Chondrocyte (in vitro differentiated cells): ENCODE measurements at regions not wholly inside any gene's neighbourhood (a gene's known extent, or its start where the extent isn't known, plus 50 kb on each side); places are given as distances from the start of the nearest gene placed in this dataset.

Experiments
- DNase-seq: peaks from one replicate; pipeline ENCODE4 v3.0.0; 2021; ENCODE audit warnings: mixed read lengths, low spot score
- H3K27ac Mint-ChIP-seq: one replicate; pipeline ENCODE4 v1.8.0; 2021; ENCODE audit warnings: mild to moderate bottlenecking, moderate library complexity, mixed read lengths; ENCODE audit not compliant: unreplicated experiment
- H3K27me3 Mint-ChIP-seq: 2 replicates; pipeline ENCODE4 v1.8.0; 2021; ENCODE audit warnings: low read depth, mixed read lengths
- H3K36me3 Mint-ChIP-seq: 2 replicates; pipeline ENCODE4 v1.8.0; 2021; ENCODE audit warnings: low read depth, mixed read lengths
- H3K4me1 Mint-ChIP-seq: 2 replicates; pipeline ENCODE4 v1.8.0; 2021; ENCODE audit warnings: low read depth, mild to moderate bottlenecking, mixed read lengths
- H3K4me3 Mint-ChIP-seq: one replicate; pipeline ENCODE4 v1.8.0; 2021; ENCODE audit warnings: mild to moderate bottlenecking, moderate library complexity, mixed read lengths; ENCODE audit not compliant: unreplicated experiment
- H3K9me3 Mint-ChIP-seq: 2 replicates; pipeline ENCODE4 v1.8.0; 2021; ENCODE audit warnings: low read depth, mixed read lengths
- CTCF ChIP-seq: fragments of 200-600 bp; sonication (generic); IDR thresholded peaks from 2 replicates; pipeline ENCODE4 v1.5.0; 2021; ENCODE audit warnings: antibody characterized with exemption, mild to moderate bottlenecking, moderate library complexity

DNA sequence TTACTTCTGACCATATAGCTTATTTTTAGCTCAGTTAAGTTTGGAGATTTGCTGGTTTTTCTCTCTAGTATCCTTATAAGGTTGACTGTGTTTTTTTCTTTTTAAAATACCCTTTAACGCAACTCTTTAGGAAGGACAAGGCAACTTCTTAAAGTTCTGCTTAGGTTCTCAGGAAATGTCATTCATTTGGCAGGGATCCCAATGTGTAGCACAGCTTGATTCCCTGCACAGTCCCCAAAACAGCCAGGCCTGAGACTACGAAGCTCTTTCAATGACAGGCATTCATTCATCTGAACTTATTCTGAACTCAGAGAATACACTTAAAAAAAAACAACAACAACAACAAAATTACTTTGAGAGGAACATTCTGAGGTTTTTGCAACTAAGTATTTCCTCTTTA, 1765.8 kb downstream of the PCDH7 start:
- Mint-ChIP-seq H3K27ac (peak overlapping the region; percentile 17), H3K9me3 (peaks cover 3% of the 10 kb centered on the region), H3K36me3 (no peaks in the 10 kb centered on the region), H3K4me3 (no peak overlapping the region), H3K27me3 (no peaks in the 10 kb centered on the region), H3K4me1 (peaks cover 8% of the 10 kb centered on the region)
- no peak for DNase-seq
- TF ChIP-seq CTCF = no peak

DNA sequence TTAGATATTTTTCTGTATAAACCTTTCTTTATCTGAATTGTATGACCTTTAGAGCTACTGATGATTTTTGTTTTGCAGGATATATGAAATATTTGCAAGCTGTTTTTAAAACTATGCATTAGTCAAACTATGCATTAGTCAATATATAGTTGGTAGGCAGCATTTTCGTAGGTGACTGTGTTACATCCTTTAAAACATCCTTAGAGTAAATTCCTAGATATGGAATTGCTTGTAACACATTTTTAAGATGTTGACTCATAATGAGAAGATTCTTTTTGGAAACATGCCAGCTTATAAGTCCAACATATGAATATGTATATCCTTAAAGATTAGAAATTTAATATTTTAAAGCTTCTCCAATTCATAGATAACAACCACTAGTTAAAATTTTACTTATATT, 1768.5 kb downstream of the PCDH7 start:
- DNase-seq = no peak
- H3K27ac Mint-ChIP-seq = no peak overlapping the region
- no peaks in the 10 kb centered on the region for H3K36me3 Mint-ChIP-seq
- H3K27me3 Mint-ChIP-seq = no peaks in the 10 kb centered on the region
- peaks cover 8% of the 10 kb centered on the region for H3K4me1 Mint-ChIP-seq
- H3K9me3 Mint-ChIP-seq = no peaks in the 10 kb centered on the region
- no peak for TF ChIP-seq CTCF
- no peak overlapping the region for H3K4me3 Mint-ChIP-seq

DNA sequence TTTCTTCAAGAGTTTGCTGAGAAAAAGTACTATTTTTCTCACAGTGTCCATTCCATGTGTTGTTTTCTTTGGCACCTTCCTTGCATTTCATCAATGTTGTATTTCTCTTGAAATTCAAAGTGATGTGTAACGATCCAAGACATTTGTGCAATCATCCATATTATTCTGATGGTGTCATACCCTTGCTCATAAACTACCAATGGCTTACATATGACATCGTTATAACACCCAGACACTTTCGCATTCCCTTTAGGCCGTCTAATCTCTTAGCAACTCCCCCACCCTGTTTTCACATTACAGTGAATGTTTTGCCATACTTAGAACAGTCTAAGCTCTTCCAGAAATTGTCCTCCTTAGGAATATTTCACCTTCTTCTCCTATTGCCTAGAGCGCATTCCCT, 1779.0 kb downstream of the PCDH7 start:
- DNase-seq = no peak
- Mint-ChIP-seq H3K36me3 (peaks cover 2% of the 10 kb centered on the region), H3K27ac (peak overlapping the region; percentile 92)

GRCh38 chr4:32503241-32503640, 1783.1 kb downstream of the PCDH7 start:
- TF ChIP-seq CTCF = no peak
- Mint-ChIP-seq H3K27ac (no peak overlapping the region), H3K4me1 (peaks cover 15% of the 10 kb centered on the region), H3K36me3 (peaks cover 2% of the 10 kb centered on the region), H3K27me3 (no peaks in the 10 kb centered on the region), H3K4me3 (no peak overlapping the region), H3K9me3 (peaks cover 17% of the 10 kb centered on the region)
- DNase-seq = no peak

More for the DNA sequence above, 1779.0 kb downstream of the PCDH7 start:
- Mint-ChIP-seq H3K27me3 (no peaks in the 10 kb centered on the region), H3K4me3 (peak overlapping the region; percentile 11), H3K9me3 (peaks cover 8% of the 10 kb centered on the region), H3K4me1 (peaks cover 15% of the 10 kb centered on the region)
- TF ChIP-seq CTCF = no peak

DNA sequence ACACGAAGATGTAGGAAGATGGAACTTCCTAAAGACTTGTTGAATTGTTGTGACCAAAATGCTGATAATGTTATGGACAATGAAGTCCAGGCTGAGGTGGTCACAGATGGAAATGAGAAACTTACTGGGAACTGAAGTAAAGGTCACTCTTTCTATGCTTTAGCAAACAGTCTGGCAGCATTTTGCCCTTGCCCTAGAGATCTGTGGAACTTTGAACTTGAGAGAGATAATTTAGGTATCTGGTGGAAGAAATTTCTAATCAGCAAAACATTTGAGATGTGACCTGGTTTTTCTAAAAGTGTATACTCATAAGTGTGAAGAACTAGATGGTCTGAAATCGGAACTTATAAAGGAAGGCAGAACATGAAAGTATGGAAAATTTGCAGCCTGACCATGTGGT, 1785.9 kb downstream of the PCDH7 start:
- no peaks in the 10 kb centered on the region for H3K27me3 Mint-ChIP-seq
- no peak overlapping the region for H3K4me3 Mint-ChIP-seq
- no peak for TF ChIP-seq CTCF
- H3K9me3 Mint-ChIP-seq = peaks cover 15% of the 10 kb centered on the region
- no peaks in the 10 kb centered on the region for H3K36me3 Mint-ChIP-seq
- DNase-seq = no peak
- no peaks in the 10 kb centered on the region for H3K4me1 Mint-ChIP-seq
- no peak overlapping the region for H3K27ac Mint-ChIP-seq
